K562 (cell line): ENCODE measurements at regions not wholly inside any gene's neighbourhood (a gene's known extent, or its start where the extent isn't known, plus 50 kb on each side); places are given as distances from the start of the nearest gene placed in this dataset.

Source experiments
- ATF6 ChIP-seq: sonication (generic); formaldehyde crosslinking; IDR thresholded peaks from 2 replicates; pipeline ENCODE4 v1.4.0; 2020; ENCODE audit warnings: mild to moderate bottlenecking, missing genetic modification reagents
- CTCF ChIP-seq, 3 experiments: IDR thresholded peaks in 2 of 3; conservative IDR thresholded peaks in 1 of 3; 2 replicates each; pipeline ENCODE4 v1.5.1; 2011 to 2012; ENCODE audit warnings: low read length in 3 of 3, mild to moderate bottlenecking in 3 of 3, control low read depth in 2 of 3, improper control_type of control experiment in 1 of 3, inconsistent platforms in 1 of 3, low read depth in 1 of 3, mixed read lengths in 1 of 3, moderate library complexity in 1 of 3; ENCODE audit not compliant: insufficient read depth in 2 of 3
- E2F8 ChIP-seq: fragments of 450-650 bp; IDR thresholded peaks from 2 replicates; pipeline ENCODE4 v1.7.1; 2018; ENCODE audit warnings: mild to moderate bottlenecking, low read depth; ENCODE audit not compliant: partially characterized antibody
- EP300 ChIP-seq: IDR thresholded peaks from 2 replicates; pipeline ENCODE4 v1.6.1; 2012; ENCODE audit warnings: low read length, improper control_type of control experiment
- EZH2 ChIP-seq: IDR thresholded peaks from 2 replicates; pipeline ENCODE4 v1.6.1; 2012; ENCODE audit warnings: low read depth, mild to moderate bottlenecking, inconsistent platforms, low read length, borderline replicate concordance
- GABPB2 ChIP-seq: fragments of 250-450 bp; sonication (Bioruptor Pico); conservative IDR thresholded peaks from 2 replicates; pipeline ENCODE4 v1.5.1; 2021; ENCODE audit warnings: mild to moderate bottlenecking
- JUN ChIP-seq, 2 experiments: sonication (generic) in 1 of 2; formaldehyde crosslinking in 1 of 2; IDR thresholded peaks; 2 replicates each; pipeline versions ENCODE4 v1.6.1 to v1.8.0; 2012 to 2022; ENCODE audit warnings: borderline replicate concordance in 2 of 2, mild to moderate bottlenecking in 2 of 2, improper control_type of control experiment in 1 of 2, low read depth in 1 of 2, low read length in 1 of 2, missing genetic modification reagents in 1 of 2
- MTA3 ChIP-seq: fragments of 450-650 bp; formaldehyde crosslinking; IDR thresholded peaks from 2 replicates; pipeline ENCODE4 v1.6.1; 2017; ENCODE audit warnings: mild to moderate bottlenecking, borderline replicate concordance
- MYNN ChIP-seq, 2 experiments: sonication (generic); formaldehyde crosslinking in 1 of 2; IDR thresholded peaks; 2 replicates each; pipeline versions ENCODE4 v1.5.0 to v1.6.1; 2016 to 2020; ENCODE audit warnings: antibody characterized with exemption in 1 of 2, missing genetic modification reagents in 1 of 2
- POLR2A ChIP-seq: fragments of 450-650 bp; conservative IDR thresholded peaks from 2 replicates; pipeline ENCODE4 v1.6.1; 2016
- USF2 ChIP-seq: sonication (generic); formaldehyde crosslinking; IDR thresholded peaks from 2 replicates; pipeline ENCODE4 v1.5.0; 2020; ENCODE audit warnings: missing genetic modification reagents
- ZNF274 ChIP-seq: IDR thresholded peaks from 2 replicates; pipeline ENCODE4 v1.6.1; 2011; ENCODE audit warnings: low read depth, mild to moderate bottlenecking, low read length, moderate library complexity, borderline replicate concordance

- TF ChIP-seq USF2 (CRISPR knock-in tag) (no peak), ATF6 (CRISPR knock-in tag) (no peak), GABPB2 (CRISPR knock-in tag) (no peak), JUN (IDR thresholded peaks at IDR 0.05; ENCODE audit: borderline replicate concordance, low read depth, low read length) (no peak), JUN (CRISPR knock-in tag; IDR thresholded peaks at IDR 0.05; ENCODE audit: borderline replicate concordance) (no peak), MTA3 (no peak), MYNN (IDR thresholded peaks at IDR 0.05) (no peak), MYNN (CRISPR knock-in tag; IDR thresholded peaks at IDR 0.05) (no peak), EZH2 (no peak), CTCF (IDR thresholded peaks at IDR 0.05 in 2 of 3, conservative IDR thresholded peaks at IDR 0.05 in 1 of 3; ENCODE audit: insufficient read depth in 2 of 3, low read depth in 1 of 3, low read length in 3 of 3) (no peak), EP300 (no peak), E2F8 (no peak), POLR2A (no peak), ZNF274 (no peak)
Observed at GRCh38 chr13:78032132-78032531, 113.5 kb upstream of the EDNRB start.
